Ascending aorta (tissue), 2 donors: ENCODE measurements at regions not wholly inside any gene's neighbourhood (a gene's known extent, or its start where the extent isn't known, plus 50 kb on each side); places are given as distances from the start of the nearest gene placed in this dataset.

Source experiments
- DNase-seq, 2 donors: peaks; one replicate each; pipeline ENCODE4 v3.0.0-alpha.2; 2019; ENCODE audit warnings: low spot score in 2 of 2
- H3K27ac ChIP-seq, 2 donors: fragments of 200-600 bp; sonication (generic); one replicate each; pipeline ENCODE4 v1.5.1; 2016 to 2017; ENCODE audit warnings: mild to moderate bottlenecking in 1 of 2
- H3K27me3 ChIP-seq: fragments of 200-600 bp; sonication (generic); one replicate; pipeline ENCODE4 v1.5.1; 2017
- H3K36me3 ChIP-seq, 2 donors: fragments of 200-600 bp; sonication (generic); one replicate each; pipeline ENCODE4 v1.5.1; 2016
- H3K4me1 ChIP-seq, 2 donors: fragments of 200-600 bp; sonication (generic); one replicate each; pipeline ENCODE4 v1.5.1; 2016 to 2017; ENCODE audit warnings: mild to moderate bottlenecking in 1 of 2
- H3K4me3 ChIP-seq, 2 donors: fragments of 200-600 bp; sonication (generic); one replicate each; pipeline ENCODE4 v1.5.1; 2016 to 2017; ENCODE audit warnings: mild to moderate bottlenecking in 1 of 2
- H3K9me3 ChIP-seq, 2 donors: fragments of 200-600 bp; sonication (generic); one replicate each; pipeline ENCODE4 v1.5.1; 2016
- intact Hi-C: fragments of 100-400 bp; cut with DNase I; formaldehyde crosslinking; loops from one replicate; pipeline ENCODE4 v1.15.1; 2023
- TF ChIP-seq, protein P1 (sequence below), 3 experiments: fragments of 200-600 bp in 2 of 3; fragments of 450-650 bp in 1 of 3; sonication (generic) in 2 of 3; IDR thresholded peaks; one replicate each; pipeline ENCODE4 v1.5.1; 2016 to 2019; ENCODE audit warnings: antibody characterized with exemption in 3 of 3, mild to moderate bottlenecking in 1 of 3, moderate library complexity in 1 of 3

DNA sequence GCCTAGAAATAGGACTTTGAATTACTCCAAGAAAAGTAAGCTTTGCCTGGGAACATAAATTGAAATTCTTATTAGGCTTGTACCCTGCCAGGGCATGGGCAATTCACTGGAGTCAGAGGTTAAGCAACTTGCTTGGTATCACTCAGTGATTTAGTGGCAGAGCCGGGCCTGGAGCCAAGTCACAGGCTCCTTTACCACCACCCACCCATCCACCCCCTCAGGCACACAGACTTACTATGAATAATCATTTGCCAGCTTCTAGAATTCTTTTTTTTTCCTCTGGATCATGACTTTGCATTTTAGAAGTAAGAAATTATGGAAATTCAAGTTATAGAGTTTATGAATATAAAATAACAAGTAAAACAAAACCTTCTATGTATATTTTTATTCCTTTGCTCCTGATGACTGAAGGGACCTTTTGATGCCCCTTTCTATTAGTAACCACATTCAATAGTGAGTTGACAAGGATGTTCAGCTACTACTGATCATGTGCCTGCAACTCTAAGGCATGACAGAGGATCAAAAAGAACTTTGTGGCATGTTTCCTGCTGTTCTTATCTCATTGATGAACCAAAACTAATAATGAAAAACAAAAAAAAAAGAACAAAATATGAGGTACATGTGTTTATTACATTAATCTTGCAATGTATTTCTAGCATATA, 614.7 kb downstream of the TLR4 start:
- TF ChIP-seq, protein P1, sequence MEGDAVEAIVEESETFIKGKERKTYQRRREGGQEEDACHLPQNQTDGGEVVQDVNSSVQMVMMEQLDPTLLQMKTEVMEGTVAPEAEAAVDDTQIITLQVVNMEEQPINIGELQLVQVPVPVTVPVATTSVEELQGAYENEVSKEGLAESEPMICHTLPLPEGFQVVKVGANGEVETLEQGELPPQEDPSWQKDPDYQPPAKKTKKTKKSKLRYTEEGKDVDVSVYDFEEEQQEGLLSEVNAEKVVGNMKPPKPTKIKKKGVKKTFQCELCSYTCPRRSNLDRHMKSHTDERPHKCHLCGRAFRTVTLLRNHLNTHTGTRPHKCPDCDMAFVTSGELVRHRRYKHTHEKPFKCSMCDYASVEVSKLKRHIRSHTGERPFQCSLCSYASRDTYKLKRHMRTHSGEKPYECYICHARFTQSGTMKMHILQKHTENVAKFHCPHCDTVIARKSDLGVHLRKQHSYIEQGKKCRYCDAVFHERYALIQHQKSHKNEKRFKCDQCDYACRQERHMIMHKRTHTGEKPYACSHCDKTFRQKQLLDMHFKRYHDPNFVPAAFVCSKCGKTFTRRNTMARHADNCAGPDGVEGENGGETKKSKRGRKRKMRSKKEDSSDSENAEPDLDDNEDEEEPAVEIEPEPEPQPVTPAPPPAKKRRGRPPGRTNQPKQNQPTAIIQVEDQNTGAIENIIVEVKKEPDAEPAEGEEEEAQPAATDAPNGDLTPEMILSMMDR (IDR thresholded peaks at IDR 0.05) = no peak
- no peak for DNase-seq
- no peak overlapping the region for H3K27ac ChIP-seq
- no peak overlapping the region for H3K4me3 ChIP-seq
- no peaks in the 10 kb centered on the region for H3K9me3 ChIP-seq
- intact Hi-C loops = no loop called here
- no peaks in the 10 kb centered on the region for H3K36me3 ChIP-seq
- no peaks in the 10 kb centered on the region for H3K27me3 ChIP-seq
- no peaks in the 10 kb centered on the region for H3K4me1 ChIP-seq

DNA sequence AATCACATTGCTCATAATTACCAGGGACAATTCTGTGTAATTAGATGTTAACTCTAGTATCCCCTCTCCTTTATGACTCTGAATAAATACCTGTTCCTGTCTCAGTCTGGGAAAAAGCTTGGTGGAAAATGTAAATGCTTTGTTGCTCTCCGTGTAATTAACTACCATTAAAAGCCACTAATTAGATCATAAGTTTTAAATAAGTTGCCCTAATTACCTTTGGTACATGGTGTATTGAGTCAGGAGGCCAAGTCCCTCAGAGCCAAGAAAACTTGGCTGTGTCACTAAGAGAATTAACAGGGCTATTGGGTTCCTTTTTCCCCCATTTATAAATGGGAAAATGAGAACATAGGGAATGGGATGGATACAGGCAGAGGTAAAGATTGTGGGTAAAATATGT, 617.6 kb downstream of the TLR4 start:
- Histone ChIP-seq H3K27me3 (no peaks in the 10 kb centered on the region), H3K4me3 (no peak overlapping the region), H3K9me3 (no peaks in the 10 kb centered on the region), H3K36me3 (no peaks in the 10 kb centered on the region), H3K27ac (no peak overlapping the region), H3K4me1 (no peaks in the 10 kb centered on the region)
- DNase-seq = no peak
- TF ChIP-seq, protein P1 (IDR thresholded peaks at IDR 0.05) = no peak
- intact Hi-C loops = no loop called here

DNA sequence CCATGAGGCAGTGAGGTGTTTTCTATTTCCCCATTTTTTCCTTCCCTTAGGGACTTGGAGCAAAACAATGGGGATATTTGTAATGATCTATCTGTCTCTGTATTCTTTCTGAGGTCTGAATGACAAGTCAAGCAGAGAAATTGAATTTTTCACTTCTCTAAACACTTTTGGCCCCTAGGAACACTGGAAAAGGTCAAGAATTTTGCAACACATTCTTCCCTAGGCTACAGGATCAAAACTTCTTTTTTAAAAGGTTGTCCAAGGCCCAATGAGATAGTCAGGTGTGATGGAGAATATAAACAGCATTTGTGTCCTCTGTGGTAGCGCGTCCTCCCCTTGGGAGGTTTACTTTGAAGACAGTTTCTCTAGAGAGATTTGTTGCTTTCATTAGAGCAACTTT, 620.5 kb downstream of the TLR4 start:
- H3K4me1 ChIP-seq = no peaks in the 10 kb centered on the region
- DNase-seq = no peak
- intact Hi-C loops = no loop called here
- TF ChIP-seq, protein P1 (IDR thresholded peaks at IDR 0.05) = no peak
- H3K4me3 ChIP-seq = no peak overlapping the region
- H3K27me3 ChIP-seq = no peaks in the 10 kb centered on the region
- no peaks in the 10 kb centered on the region for H3K9me3 ChIP-seq
- H3K27ac ChIP-seq = no peak overlapping the region
- H3K36me3 ChIP-seq = no peaks in the 10 kb centered on the region

DNA sequence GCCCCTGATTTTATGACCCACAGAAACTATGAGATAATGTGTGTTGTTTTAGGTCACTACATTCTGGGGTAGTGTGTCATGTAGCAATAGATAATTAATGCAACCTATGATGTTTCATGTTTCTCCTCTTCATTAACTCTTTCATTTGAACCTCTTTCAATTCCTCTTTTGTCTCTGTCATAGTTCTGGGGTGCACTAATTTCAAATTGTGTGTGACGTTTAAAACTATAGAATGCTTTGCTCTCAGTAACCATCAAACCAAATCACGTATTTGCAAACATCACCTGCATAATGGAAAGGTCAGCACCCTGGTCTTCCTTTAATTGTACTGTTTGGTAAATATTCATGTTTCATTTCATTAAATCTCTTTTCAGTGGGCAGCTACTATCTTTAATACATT, 621.6 kb downstream of the TLR4 start:
- DNase-seq = no peak
- Histone ChIP-seq H3K27me3 (no peaks in the 10 kb centered on the region), H3K9me3 (no peaks in the 10 kb centered on the region), H3K27ac (no peak overlapping the region), H3K4me1 (no peaks in the 10 kb centered on the region), H3K4me3 (no peak overlapping the region), H3K36me3 (no peaks in the 10 kb centered on the region)
- TF ChIP-seq, protein P1 (IDR thresholded peaks at IDR 0.05) = no peak
- intact Hi-C loops = no loop called here

DNA sequence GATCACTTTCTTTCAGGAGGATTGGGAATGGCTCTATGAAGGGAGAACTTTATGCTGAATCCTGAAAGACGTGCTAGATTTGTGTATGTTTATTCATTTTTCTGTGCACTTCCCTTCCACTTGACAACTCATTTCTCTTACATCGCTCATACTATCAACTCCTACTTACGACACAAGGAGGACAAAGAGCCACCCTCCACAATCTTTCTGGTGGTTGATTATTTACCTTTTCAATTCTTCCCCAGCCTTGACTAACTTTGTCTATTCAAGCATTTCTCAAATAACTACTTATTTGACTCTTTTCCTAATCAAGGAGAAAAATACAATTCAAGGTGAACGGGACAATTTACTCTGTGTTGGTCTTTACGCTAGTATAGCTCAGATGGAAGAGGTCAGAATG, 622.1 kb downstream of the TLR4 start:
- H3K27me3 ChIP-seq = no peaks in the 10 kb centered on the region
- no peaks in the 10 kb centered on the region for H3K9me3 ChIP-seq
- H3K27ac ChIP-seq = no peak overlapping the region
- TF ChIP-seq, protein P1 (IDR thresholded peaks at IDR 0.05) = no peak
- H3K4me1 ChIP-seq = no peaks in the 10 kb centered on the region
- intact Hi-C loops = no loop called here
- no peak for DNase-seq
- H3K36me3 ChIP-seq = no peaks in the 10 kb centered on the region
- no peak overlapping the region for H3K4me3 ChIP-seq
